HCT116 (cell line): ENCODE measurements at regions not wholly inside any gene's neighbourhood (a gene's known extent, or its start where the extent isn't known, plus 50 kb on each side); places are given as distances from the start of the nearest gene placed in this dataset.

ENCODE experiments used
- ATAC-seq: fragments of 200-7000 bp; cut with Tn5 transposase; 2 replicates; pipeline ENCODE4 v1.9.1; 2020; ENCODE audit warnings: mild to moderate bottlenecking, moderate library complexity
- BruUV-seq: library from RNA; stranded (reverse); fragments of 400-500 nt; replicated peaks from 2 replicates; lab custom pipeline; 2021; lab: Mats Ljungman, UMichigan
- CTCF ChIA-PET: fragments of 300-600 bp; sonication (Branson Sonifier 250); formaldehyde crosslinking; loops from one replicate; lab custom pipeline; 2021; ENCODE audit warnings: antibody characterized with exemption; lab: Charles Lee
- POLR2A ChIA-PET: fragments of 300-600, 350-600 bp; sonication (Branson Sonifier 250); formaldehyde crosslinking; loops from one replicate; lab custom pipeline; 2021; ENCODE audit warnings: antibody characterized with exemption; lab: Charles Lee
- RAD21 ChIA-PET, 2 experiments: fragments of 300-600 bp; sonication (Branson Sonifier 250); formaldehyde crosslinking; loops; one replicate each; lab custom pipeline; 2023; ENCODE audit warnings: low total read pairs in 2 of 2; ENCODE audit not compliant: uncharacterized antibody in 2 of 2, unreplicated experiment in 2 of 2, low non-redundant PET in 1 of 2; lab: Charles Lee
- DNase-seq: peaks from one replicate; pipeline ENCODE4 v3.0.0-alpha.2; 2010; ENCODE audit warnings: low read depth, low spot score
- H2AFZ ChIP-seq: fragments of 200-600 bp; shearing (Covaris generic), sonication (generic); 2 replicates; pipeline ENCODE4 v1.6.1; 2017; ENCODE audit warnings: low read depth, mixed run types, mixed read lengths, antibody characterized with exemption, low read length; ENCODE audit not compliant: poor library complexity, severe bottlenecking
- H3K27ac ChIP-seq: 2 replicates; pipeline ENCODE4 v1.5.1; 2012; ENCODE audit warnings: low read depth, low read length
- H3K27me3 ChIP-seq: fragments of 200-600 bp; sonication (generic); 2 replicates; pipeline ENCODE4 v1.6.1; 2016; ENCODE audit warnings: mixed run types, low read length, mixed read lengths; ENCODE audit not compliant: insufficient read depth
- H3K36me3 ChIP-seq, 2 experiments: fragments of 200-500 bp in 1 of 2; fragments of 200-600 bp in 1 of 2; sonication (Bioruptor generic) in 1 of 2; sonication (generic) in 1 of 2; 2 replicates each; pipeline versions ENCODE4 v1.5.1 to v1.6.1; 2014 to 2016; ENCODE audit warnings: low read length in 2 of 2, inconsistent platforms in 1 of 2, mixed read lengths in 1 of 2, mixed run types in 1 of 2; ENCODE audit not compliant: insufficient read depth in 2 of 2, control insufficient read depth in 1 of 2
- H3K4me1 ChIP-seq, 2 experiments: fragments of 200-600 bp in 1 of 2; sonication (generic) in 1 of 2; 2 replicates each; pipeline versions ENCODE4 v1.5.1 to v1.6.1; 2012 to 2017; ENCODE audit warnings: low read length in 2 of 2, inconsistent platforms in 1 of 2, mild to moderate bottlenecking in 1 of 2, mixed read lengths in 1 of 2, mixed run types in 1 of 2, moderate library complexity in 1 of 2; ENCODE audit not compliant: insufficient read depth in 2 of 2, control insufficient read depth in 1 of 2
- H3K4me2 ChIP-seq: fragments of 200-600 bp; sonication (generic); 2 replicates; pipeline ENCODE4 v1.6.1; 2017; ENCODE audit warnings: mixed run types, low read length, mixed read lengths
- H3K4me3 ChIP-seq, 2 experiments: fragments of 200-600 bp in 1 of 2; sonication (generic) in 1 of 2; replicated peaks in 1 of 2; 2 replicates each; pipeline ENCODE4 v1.5.1; 2011 to 2016; ENCODE audit warnings: low read length in 2 of 2, control low read depth in 1 of 2, low read depth in 1 of 2, mild to moderate bottlenecking in 1 of 2, mixed read lengths in 1 of 2, mixed run types in 1 of 2
- H3K79me2 ChIP-seq: fragments of 200-600 bp; sonication (generic); 2 replicates; pipeline ENCODE4 v1.6.1; 2017; ENCODE audit warnings: mild to moderate bottlenecking, mixed run types, low read length, moderate library complexity, mixed read lengths; ENCODE audit not compliant: insufficient read depth
- H3K9ac ChIP-seq: fragments of 200-600 bp; sonication (generic); 2 replicates; pipeline ENCODE4 v1.6.1; 2016; ENCODE audit warnings: low read length, mixed read lengths
- H3K9me2 ChIP-seq: fragments of 200-600 bp; sonication (generic), shearing (Covaris generic); 2 replicates; pipeline ENCODE4 v1.6.1; 2017; ENCODE audit warnings: mixed run types, mild to moderate bottlenecking, moderate library complexity; ENCODE audit not compliant: insufficient read depth
- H3K9me3 ChIP-seq, 2 experiments: fragments of 200-500 bp in 1 of 2; fragments of 200-600 bp in 1 of 2; sonication (Bioruptor generic) in 1 of 2; sonication (generic) in 1 of 2; 2 replicates each; pipeline ENCODE4 v1.6.1; 2014 to 2017; ENCODE audit warnings: low read length in 2 of 2, mixed read lengths in 2 of 2, inconsistent platforms in 1 of 2, low read depth in 1 of 2, mild to moderate bottlenecking in 1 of 2, mixed run types in 1 of 2, moderate library complexity in 1 of 2; ENCODE audit not compliant: control insufficient read depth in 1 of 2, insufficient read depth in 1 of 2
- H4K20me1 ChIP-seq: fragments of 200-600 bp; sonication (generic), shearing (Covaris generic); 2 replicates; pipeline ENCODE4 v1.6.1; 2017; ENCODE audit warnings: mixed run types, mild to moderate bottlenecking, moderate library complexity; ENCODE audit not compliant: insufficient read depth
- CBX3 ChIP-seq: IDR thresholded peaks from 2 replicates; pipeline ENCODE4 v1.6.1; 2012; ENCODE audit warnings: low read depth
- EGR1 ChIP-seq: IDR thresholded peaks from 2 replicates; pipeline ENCODE4 v1.6.1; 2012; ENCODE audit warnings: low read depth
- ELF1 ChIP-seq: IDR thresholded peaks from 2 replicates; pipeline ENCODE4 v1.6.1; 2012; ENCODE audit warnings: low read depth, borderline replicate concordance
- FOSL1 ChIP-seq: IDR thresholded peaks from 2 replicates; pipeline ENCODE4 v1.6.1; 2012; ENCODE audit warnings: low read depth
- POLR2A ChIP-seq: IDR thresholded peaks from 2 replicates; pipeline ENCODE4 v1.7.0; 2011; ENCODE audit warnings: borderline replicate concordance; ENCODE audit not compliant: insufficient read depth, insufficient read length; ENCODE audit errors: extremely low read depth
- RAD21 ChIP-seq: IDR thresholded peaks from 2 replicates; pipeline ENCODE4 v1.6.1; 2012; ENCODE audit warnings: low read depth, mild to moderate bottlenecking
- SIN3A ChIP-seq: IDR thresholded peaks from 2 replicates; pipeline ENCODE4 v1.6.1; 2012; ENCODE audit warnings: low read depth
- SP1 ChIP-seq: IDR thresholded peaks from 2 replicates; pipeline ENCODE4 v1.6.1; 2012; ENCODE audit warnings: low read depth
- YY1 ChIP-seq: IDR thresholded peaks from 2 replicates; pipeline ENCODE4 v1.6.1; 2011; ENCODE audit warnings: low read length, low read depth, moderate library complexity, mild to moderate bottlenecking; ENCODE audit not compliant: insufficient replicate concordance; ENCODE audit errors: extremely low read depth
- ZFX ChIP-seq: fragments of 450-650 bp; IDR thresholded peaks from 2 replicates; pipeline ENCODE4 v1.6.1; 2017
- intact Hi-C: fragments of 100-400 bp; cut with micrococcal nuclease; formaldehyde crosslinking; loops from 2 replicates; pipeline ENCODE4 v1.10.0; 2022
- TF ChIP-seq, protein P1 (sequence below): IDR thresholded peaks from 2 replicates; pipeline ENCODE4 v1.6.1; 2012; ENCODE audit warnings: low read depth

DNA sequence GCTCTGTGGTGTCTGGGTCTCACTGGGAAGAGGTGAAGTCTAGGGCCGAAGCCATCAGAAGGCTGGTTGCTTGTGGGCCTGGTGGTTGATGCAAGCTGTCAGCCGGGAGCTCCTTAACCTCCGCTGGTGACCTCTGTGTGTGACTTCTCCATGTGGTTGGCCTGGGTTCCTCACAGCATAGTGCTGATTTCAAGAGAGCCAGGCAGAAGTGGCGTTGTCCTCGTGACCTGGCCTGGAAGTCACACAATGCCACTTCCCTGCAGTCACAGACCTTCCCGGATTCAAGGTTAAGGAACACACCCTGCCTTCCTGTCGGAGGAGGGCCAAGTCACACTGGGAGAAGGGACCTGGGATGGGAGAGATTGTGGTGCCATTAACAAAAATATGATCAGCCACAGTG, 303.7 kb upstream of the HS6ST1 start:
- RAD21 ChIA-PET = no interaction called here
- intact Hi-C loops = no loop called here
- CTCF ChIA-PET = no interaction called here
- ATAC-seq = no peak
- TF ChIP-seq CBX3 = no peak
- no peak for TF ChIP-seq SP1
- TF ChIP-seq ELF1 = no peak
- TF ChIP-seq YY1 = no peak
- TF ChIP-seq RAD21 = no peak
- TF ChIP-seq, protein P1, sequence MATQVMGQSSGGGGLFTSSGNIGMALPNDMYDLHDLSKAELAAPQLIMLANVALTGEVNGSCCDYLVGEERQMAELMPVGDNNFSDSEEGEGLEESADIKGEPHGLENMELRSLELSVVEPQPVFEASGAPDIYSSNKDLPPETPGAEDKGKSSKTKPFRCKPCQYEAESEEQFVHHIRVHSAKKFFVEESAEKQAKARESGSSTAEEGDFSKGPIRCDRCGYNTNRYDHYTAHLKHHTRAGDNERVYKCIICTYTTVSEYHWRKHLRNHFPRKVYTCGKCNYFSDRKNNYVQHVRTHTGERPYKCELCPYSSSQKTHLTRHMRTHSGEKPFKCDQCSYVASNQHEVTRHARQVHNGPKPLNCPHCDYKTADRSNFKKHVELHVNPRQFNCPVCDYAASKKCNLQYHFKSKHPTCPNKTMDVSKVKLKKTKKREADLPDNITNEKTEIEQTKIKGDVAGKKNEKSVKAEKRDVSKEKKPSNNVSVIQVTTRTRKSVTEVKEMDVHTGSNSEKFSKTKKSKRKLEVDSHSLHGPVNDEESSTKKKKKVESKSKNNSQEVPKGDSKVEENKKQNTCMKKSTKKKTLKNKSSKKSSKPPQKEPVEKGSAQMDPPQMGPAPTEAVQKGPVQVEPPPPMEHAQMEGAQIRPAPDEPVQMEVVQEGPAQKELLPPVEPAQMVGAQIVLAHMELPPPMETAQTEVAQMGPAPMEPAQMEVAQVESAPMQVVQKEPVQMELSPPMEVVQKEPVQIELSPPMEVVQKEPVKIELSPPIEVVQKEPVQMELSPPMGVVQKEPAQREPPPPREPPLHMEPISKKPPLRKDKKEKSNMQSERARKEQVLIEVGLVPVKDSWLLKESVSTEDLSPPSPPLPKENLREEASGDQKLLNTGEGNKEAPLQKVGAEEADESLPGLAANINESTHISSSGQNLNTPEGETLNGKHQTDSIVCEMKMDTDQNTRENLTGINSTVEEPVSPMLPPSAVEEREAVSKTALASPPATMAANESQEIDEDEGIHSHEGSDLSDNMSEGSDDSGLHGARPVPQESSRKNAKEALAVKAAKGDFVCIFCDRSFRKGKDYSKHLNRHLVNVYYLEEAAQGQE = no peak
- no peak for TF ChIP-seq ZFX
- no peak for TF ChIP-seq EGR1
- no peak for TF ChIP-seq POLR2A
- TF ChIP-seq SIN3A = no peak
- TF ChIP-seq FOSL1 = no peak
- TF ChIP-seq, all 23 proteins: peak for 0
- Histone ChIP-seq H4K20me1 (no peaks in the 10 kb centered on the region), H3K79me2 (no peaks in the 10 kb centered on the region), H3K27me3 (no peaks in the 10 kb centered on the region), H3K27ac (no peak overlapping the region), H3K9me3 (no peaks in the 10 kb centered on the region), H3K9ac (no peak overlapping the region), H3K4me3 (no peak overlapping the region), H3K36me3 (no peaks in the 10 kb centered on the region), H2AFZ (no peak overlapping the region), H3K4me1 (no peaks in the 10 kb centered on the region), H3K9me2 (no peaks in the 10 kb centered on the region), H3K4me2 (no peak overlapping the region)
- DNase-seq = no peak
- POLR2A ChIA-PET = no interaction called here
- no TSS peak for BruUV-seq
